Activated gamma-delta T cell (primary cell): ENCODE measurements at regions not wholly inside any gene's neighbourhood (a gene's known extent, or its start where the extent isn't known, plus 50 kb on each side); places are given as distances from the start of the nearest gene placed in this dataset.

Experiments
- DNase-seq: peaks from one replicate; lab custom pipeline; 2025; lab: John Stamatoyannopoulos, UW

DNA sequence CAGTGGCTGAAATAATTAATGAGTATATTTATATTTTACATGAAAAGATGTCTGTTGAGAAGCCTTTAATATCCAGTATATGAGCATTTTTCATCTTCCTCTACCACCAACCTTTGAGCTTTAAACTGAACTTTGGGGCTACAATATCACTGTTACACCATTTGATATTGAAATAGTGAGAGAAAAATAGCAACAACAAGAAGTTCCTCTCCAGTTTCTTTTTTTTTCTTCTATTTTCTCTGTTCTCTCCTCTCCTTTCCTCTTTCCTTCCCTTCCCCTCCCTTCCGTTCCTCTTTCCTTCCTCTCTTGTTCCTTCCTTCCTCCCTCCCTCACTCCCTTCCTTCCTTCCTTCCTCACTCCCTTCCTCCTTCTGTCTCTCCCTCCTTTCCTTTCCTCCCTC is 1591.4 kb downstream of the PLA2G4A start:
- DNase-seq, result no peak

DNA sequence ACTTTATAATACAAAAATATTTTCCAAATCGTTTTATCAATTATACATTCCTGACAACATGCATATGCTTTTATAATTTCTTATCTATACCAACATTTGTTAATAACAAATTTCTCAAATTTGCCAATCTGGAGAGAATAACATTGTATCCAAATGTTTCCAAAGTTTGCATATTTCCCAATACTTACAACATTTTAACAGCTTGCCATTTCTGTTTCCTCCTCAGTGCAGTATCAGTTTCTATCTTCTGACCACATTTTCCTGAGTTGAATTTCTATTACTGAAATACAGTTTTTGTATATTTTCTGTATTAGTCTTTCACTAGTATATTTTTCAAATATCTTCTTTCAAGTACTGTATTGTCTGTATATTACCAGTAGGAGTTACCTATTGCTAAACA is 1594.3 kb downstream of the PLA2G4A start:
- no peak for DNase-seq

DNA sequence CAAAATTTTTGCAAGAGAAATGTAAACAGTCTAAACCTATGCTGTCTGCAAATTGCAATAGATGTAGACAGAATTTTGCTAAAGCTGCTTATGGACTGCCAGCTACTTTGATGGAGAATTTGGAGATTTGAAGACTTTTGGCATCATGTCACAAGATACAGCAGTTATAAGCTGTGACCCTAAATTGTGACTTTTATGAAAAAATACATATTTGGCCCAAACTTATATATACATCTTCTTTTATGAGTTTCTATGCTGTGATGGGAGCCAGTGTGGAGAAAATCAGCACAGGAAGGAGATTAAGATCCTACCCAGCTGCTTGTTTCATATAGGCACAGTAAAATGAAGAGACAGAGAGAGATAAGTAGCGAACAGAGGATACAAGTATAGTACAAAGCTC is 1595.4 kb downstream of the PLA2G4A start:
- DNase-seq, result no peak

DNA sequence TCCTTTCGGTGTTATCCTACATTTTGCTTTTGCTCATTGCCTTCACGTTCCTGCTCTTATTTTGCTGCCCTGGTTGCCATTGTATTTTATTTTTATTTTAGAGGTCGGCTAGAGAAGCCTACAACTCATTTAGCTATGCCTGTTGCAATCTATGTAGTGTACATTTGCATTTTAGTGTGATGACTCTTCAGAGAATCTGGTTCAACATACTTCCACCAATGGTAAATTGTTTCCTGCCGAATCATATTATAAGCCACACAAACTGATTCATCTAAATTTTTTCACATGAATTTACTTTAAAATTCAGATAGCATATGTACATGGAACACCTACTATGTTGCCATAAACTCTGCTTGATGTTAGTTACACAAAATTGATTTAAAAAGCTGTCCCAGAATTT is 1596.9 kb downstream of the PLA2G4A start:
- DNase-seq, result no peak

DNA sequence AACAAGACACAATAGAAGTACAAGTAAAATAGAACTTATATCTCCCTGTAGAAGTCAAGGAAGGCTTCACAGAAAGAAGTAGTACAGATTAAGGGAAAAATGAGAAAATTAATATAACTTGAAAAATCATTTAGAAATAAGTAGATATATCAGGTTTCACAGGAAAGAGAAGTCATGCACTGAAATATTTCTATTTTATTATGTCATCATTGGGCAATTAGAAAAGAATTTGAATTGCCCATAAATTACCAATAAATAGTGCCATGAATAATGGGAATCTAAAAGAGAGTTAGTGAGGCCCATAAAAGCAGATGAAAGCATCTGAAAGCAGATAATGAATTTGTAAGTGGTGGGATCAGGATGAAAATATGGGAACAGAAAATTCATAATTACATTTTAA is 1597.8 kb downstream of the PLA2G4A start:
- no peak for DNase-seq

DNA sequence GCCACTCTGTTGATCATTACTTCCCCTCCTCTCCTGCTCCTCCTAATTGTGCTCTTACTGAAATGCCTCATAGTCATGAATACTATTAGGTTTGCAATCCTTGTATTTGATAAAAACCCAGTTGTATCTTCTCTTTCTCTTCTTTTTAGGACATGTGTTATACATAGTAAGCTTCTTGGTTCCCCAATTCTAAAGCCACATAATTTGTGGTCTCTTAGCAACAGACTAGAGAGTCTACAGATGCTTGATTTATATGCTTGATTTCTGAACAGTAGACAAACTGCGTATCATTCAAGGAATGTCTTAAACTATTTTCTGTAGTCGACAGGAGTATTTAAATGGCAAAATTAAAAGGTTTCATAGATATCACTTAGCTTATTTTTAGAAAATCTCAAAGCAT is 1598.9 kb downstream of the PLA2G4A start:
- DNase-seq, result no peak

DNA sequence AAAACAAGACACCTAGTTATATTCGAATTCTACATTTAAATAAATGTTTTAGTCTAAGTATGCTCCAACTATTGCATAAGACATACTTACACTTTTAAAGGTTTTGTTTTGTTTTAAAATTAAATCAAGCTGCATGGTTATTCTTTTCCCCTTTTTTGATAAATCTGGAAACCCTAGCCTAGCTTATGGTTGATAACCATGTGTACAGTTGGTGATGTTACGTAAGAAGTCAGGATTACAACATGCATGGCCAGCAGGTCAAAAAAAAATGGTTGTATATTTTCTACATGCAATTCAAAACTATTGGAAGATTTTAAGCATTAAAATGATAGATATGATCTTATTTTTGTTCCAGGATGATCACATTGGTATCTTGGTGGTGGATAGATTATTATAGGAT is 1600.6 kb downstream of the PLA2G4A start:
- DNase-seq, result no peak

DNA sequence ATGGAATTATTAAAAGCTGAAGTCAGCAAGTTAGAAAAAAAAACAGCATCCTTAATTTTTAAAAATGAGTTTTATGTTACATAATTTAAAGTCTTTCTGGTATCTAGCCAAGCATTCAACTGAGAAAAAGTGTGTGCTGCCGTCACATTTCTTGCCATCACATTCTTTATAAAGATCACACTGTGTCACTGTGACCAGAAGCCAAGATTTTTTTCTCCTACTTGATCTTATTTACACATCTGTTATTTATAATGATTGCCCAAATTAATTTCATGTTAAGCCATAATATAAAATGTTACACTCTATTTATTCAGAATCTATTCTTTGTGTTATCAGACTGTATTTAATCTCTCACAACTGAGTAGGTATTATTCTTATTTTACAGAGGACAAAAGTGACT is 1603.7 kb downstream of the PLA2G4A start:
- DNase-seq, result no peak

DNA sequence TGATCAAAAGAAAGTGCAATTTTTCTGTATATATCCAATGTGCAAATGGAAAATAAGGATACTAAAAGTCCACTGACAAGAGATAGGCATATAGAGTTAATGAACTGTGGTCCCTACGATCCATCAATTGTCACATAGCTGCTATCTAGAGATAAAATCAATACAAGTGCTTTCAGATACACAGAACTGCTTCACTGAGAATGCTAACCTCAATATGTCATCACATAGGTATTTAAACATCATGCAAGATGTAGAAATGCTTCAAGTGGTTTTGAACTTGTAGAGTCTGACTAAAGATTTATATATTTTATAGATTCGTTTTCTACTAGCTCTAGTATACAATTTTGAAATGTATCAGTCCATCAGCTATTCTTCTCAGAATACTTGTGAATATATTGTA is 1604.7 kb downstream of the PLA2G4A start:
- DNase-seq, result no peak

DNA sequence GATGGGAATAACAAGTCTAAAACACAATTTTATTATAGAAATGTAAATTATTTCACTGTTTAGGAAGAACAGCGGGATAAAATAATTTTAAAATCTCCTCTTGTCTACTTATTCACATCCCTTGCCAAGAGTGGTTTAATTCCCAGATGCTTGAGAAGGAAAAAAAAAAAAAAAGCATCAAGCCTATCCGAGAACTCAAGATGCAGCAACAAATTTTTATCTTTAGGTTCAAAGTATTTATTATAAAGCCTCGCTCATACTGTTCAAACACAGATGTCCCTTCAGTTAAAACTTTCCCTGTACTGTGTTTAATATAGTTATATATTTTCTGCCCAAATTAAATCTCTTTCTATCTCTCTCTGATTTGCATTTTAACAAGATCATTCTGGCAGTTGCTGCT is 1615.8 kb downstream of the PLA2G4A start:
- no peak for DNase-seq

DNA sequence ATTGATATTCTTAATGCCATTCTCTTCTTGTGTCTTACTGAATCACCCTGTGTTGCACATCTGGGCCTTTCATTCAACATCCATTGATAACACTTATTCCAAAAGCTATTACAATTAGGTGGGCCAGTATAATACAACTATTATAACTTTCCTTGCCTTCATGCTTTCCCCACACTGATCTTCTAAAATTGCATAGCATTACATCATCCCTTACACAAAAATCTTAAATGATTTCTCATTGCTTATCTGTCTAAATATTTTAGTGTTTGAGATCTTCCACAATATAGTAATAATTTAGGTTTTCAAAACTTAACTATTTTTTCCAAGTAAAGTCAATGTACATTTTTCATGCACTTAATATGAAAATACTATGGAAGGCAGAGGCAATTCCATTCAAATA is 1634.1 kb downstream of the PLA2G4A start:
- no peak for DNase-seq

DNA sequence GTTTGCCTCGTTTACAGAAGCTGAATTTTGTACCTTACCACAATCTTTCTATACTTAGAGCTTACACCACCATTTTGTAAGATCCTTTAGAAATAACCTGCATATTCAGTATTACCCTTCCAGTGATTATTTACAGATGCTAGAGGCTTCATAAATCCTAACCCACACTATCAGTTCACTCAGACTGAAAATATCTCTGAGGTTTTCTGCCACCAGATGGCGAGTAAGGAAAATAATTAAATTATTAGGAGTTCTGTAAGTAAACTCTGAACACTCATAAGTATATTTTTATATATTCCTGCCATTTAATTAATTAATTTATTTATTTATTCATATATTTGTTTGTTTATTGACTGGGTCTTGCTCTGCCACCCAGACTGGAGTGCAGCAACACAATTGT is 1635.2 kb downstream of the PLA2G4A start:
- no peak for DNase-seq

DNA sequence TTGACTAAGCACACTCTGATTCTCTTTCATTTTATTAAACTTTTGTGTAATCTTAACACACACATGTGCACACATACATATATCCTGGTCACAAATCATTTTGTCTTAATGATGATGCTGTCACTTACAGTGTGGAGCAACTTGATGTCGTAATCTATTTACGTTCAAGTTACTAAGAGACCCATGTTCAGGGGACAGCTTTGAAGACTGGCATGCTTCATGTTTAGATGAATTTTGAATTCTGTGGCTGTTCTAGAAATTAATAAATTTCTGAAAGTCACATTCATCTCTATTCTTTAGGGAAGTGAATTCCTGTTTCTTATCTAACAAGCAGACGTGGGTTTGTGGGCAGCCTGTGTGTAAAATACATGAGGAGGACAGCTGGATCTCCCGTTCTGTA is 1637.8 kb downstream of the PLA2G4A start:
- no peak for DNase-seq

DNA sequence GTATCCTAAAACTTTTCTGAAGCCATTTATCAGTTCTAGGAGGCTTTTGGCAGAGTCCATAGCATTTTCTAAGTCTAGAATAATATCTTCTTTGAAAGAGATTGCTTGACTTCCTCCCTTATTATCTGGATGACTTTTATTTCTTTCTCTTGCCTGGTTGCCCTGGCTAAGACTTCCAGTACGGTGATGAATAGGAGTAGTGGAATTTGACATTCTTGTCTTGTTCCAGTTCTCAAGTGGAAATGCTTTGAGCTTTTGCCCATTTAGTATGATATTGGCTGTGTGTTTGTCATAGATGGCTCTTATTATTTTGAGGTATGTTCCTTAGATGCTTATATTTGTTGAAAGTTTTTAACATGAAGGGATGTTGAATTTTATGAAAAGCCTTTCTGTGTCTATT is 1647.9 kb downstream of the PLA2G4A start:
- DNase-seq, result no peak

DNA sequence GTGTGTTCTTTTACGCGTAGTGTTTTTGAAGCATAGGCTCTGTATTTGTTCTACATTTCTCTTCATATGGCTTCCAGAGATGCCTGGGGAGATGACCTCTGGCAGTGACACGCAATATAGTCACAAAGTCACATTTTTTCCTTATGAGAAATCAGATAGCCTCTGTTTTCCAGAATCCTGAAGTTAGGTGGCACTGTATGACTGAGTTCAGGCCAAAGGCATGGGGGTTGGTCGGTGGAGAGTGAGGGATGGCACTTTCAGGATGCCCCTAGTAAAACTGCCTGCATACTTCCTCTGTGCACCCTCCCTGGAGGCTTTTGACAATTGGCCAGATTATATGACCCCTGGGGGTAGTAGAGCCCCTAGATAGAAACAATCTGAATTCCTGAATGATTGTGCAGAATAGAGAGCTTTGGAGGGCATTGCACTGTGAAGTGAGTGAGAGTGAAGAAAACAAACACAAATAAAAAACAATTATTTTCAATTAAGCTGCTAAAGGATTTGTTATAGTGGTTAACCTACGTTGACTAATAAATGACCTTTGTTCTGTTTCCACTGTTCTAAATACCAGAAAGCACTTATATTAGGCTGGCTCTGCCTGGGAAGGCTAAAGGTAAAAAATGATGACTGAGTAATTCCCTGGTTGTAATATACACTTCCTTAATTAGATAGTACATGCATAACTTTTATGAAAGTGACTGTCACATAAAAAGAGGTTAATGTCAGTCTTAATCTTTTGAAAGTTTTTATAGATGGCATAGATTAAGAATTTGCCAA is 1660.8 kb downstream of the PLA2G4A start:
- DNase-seq, result no peak

DNA sequence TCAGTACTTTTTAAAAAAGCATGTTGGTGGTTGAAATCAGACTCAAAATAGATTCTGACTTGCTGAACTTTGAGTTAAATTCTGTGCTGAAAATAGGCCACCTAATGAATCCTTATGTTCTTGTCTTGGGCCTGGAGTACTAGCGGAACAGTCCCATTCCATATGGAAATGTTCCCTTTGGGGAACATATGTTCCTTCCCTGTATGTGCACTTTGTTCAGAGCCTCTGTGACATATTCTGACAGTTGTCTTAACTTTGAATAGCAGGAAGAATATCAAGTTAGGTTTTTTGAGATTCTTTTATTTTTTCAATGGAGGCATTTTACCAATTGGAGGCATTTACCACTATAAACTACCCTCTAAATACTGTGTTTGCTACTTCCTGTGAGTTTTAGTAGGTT is 1667.8 kb downstream of the PLA2G4A start:
- no peak for DNase-seq

DNA sequence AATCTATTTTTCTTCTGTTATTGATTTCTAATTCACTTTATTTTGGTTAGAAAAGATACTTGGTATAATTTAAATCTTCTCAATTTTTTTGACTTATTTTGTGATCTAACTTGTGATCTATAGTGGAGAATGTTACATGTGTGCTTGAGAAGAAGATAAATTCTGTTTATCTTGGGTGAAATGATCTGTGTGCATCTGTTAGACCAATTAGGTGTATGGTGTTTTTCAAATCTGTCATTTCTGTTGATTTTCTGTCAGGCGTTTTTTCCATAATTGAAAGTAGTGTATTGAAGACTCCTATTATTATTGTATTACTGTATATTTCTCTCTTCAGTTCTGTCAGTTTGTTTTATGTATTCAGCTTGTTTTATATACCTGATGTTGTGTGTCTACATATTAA is 1668.3 kb downstream of the PLA2G4A start:
- no peak for DNase-seq

DNA sequence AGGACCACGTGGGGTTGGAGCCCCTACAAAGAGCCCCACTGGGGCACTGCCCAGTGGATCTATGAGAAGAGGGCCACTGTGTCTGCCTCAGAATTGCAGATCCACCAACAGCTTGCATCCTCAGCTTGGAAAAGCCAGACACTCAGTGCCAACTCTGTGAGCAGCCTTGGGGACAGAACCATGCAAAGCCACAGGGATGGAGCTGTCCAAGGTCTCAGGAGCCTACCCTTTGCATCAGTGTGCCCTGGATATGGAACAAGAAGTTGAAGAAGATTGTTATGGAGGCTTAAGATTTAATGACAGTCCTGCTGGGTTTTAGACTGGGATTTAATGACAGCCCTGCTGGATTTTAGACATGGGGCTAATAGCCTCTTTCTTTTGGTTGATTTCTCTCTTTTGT is 1670.9 kb downstream of the PLA2G4A start:
- DNase-seq, result no peak

DNA sequence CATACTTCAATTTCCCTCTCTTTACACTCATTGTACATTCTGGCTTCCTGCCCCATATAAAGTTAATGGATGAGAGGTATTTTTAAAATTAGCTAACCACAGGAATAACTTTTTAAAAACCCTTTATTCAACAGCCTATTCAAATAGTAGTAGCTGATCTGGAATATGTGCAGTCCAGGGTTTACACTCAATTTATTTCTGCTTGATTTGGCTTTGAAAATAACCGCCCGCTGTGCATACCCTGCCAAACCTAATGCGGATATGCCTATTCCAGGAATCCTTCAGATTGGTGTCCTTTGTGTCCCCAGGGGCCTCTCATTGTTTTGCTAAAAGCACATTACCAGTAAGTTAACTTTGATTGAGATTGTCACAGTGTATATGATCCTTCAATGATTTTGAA is 1686.2 kb downstream of the PLA2G4A start:
- no peak for DNase-seq

DNA sequence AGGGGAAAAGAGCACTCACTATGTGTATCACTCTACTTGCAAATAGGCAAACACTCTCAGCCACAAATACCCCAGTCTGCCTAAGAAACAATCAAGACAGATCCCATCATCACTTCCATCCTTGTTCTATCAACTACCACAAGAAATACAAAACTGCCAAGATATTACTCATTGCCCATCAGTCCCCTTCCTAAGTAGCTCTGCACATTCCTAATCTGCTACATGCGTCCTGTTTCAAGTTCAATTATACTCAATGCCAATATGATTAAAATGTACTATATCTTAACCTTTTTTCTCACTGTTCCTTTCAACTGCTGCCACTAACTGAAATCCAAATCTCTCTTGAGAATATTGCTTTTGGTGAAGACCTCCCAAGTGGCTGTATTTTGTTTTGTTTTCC is 1688.4 kb downstream of the PLA2G4A start:
- DNase-seq, result no peak

DNA sequence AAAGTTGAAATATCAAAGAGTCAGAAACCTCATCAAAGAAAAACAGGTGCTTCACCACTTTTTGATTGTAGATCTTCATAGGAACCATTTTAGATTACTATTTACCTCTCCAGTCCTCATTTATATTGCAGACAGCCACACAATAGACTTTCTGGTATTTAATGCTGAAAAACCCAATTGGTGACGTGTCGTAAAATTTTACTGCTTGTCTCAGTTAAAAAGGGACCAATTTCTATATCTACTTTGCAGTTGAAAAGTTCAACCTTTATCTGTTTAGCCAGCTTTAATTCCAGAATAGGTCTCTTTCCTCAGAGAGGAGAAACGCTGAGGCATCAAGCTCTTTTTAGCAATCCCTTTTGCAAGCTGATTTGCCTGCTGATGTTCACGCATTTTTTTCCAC is 1722.4 kb downstream of the PLA2G4A start:
- no peak for DNase-seq

DNA sequence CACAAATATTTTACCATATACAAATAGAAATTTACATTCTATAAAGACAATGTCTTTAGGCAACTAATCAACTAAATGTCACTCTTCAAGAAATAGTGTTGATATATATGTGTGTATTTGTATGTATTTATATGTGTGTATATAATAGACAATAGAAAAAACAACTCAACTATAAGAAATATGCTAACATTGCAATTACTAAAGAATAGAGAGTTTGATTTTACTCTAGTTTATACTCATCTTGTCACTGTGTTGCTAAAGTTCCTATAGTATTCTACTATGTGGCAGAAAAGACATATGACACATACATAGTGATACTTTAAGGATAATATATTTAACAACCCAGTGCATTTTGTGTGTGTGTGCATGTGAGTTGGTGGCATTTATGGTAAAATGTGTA is 1728.3 kb downstream of the PLA2G4A start:
- DNase-seq, result no peak

DNA sequence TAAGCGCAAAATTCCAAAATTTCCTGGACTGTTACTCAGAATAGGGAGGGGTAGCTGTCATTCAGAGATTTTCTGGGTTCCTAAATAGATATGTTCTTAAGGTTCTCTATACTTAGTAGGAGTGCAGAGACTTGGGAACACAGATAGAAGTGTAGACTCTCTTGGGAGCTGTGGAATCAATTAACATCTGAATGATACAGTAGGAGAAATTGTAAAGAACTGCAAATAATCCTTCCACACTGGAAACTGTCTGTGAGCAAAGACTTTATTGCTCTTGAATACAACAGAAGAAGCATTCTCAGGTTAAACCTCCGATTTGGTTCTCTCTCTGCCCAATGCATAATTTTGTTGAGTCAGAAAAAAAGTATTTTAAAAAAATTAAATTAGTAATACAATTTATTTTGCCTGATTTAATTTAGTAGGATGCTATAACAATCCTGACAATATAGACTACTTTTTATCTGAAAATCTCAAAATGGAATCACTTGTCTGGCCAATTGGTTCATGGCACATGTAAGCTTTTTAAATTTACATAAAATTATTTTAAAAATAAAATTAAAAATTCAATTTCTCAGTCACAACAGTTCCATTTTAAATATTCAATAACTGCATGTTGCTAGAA is 1754.3 kb downstream of the PLA2G4A start:
- no peak for DNase-seq

DNA sequence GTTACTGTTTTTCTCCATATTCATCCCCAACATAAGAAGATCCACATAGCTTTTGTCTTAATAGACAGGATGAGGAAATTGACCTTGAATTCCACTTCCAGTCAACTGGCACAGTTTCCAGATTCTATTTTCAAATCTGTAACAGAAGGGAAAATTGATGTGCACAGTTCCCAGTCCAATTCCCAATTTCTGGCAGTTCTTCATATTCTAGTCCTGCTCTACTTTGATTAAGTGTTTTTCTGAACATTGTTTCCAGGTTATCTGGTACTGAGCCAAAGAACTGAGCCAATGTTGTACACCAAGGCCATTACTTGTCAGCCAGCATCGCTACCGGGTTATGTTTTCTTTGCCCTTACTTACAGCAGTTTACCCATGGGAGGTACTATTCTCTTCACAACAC is 1755.4 kb downstream of the PLA2G4A start:
- DNase-seq, result no peak
